Naive thymus-derived CD4-positive, alpha-beta T cell (primary cell): ENCODE measurements at regions not wholly inside any gene's neighbourhood (a gene's known extent, or its start where the extent isn't known, plus 50 kb on each side); places are given as distances from the start of the nearest gene placed in this dataset.

ENCODE experiments used
- ATAC-seq: fragments of 150-1000 bp; cut with Tn5 transposase; 2 replicates; pipeline ENCODE4 v1.10.0; 2021; ENCODE audit warnings: mild to moderate bottlenecking, moderate library complexity
- CTCF ChIA-PET: fragments of 350-600 bp; sonication (Branson Sonifier 250); formaldehyde crosslinking; loops from one replicate; lab custom pipeline; 2021; ENCODE audit warnings: antibody characterized with exemption; lab: Charles Lee
- POLR2A ChIA-PET: fragments of 350-600 bp; sonication (Branson Sonifier 250); formaldehyde crosslinking; loops from one replicate; lab custom pipeline; 2021; ENCODE audit warnings: antibody characterized with exemption, inconsistent platforms; lab: Charles Lee
- DNase-seq, 9 donors: peaks; one replicate each; pipeline versions ENCODE4 v3.0.0 to v3.0.0-alpha.2; 2020 to 2022; ENCODE audit warnings: mixed read lengths in 1 of 9
- H3K27ac ChIP-seq: one replicate; pipeline ENCODE4 v1.7.0; 2013; ENCODE audit warnings: mild to moderate bottlenecking, low read depth, low read length, moderate library complexity
- H3K27me3 ChIP-seq, 2 donors: one replicate each; pipeline ENCODE4 v1.7.0; 2013; ENCODE audit warnings: low read length in 2 of 2, mild to moderate bottlenecking in 2 of 2, moderate library complexity in 2 of 2; ENCODE audit not compliant: control insufficient read depth in 2 of 2, insufficient read depth in 2 of 2
- H3K36me3 ChIP-seq, 3 experiments: 1 replicate in 2 of 3; 2 replicates in 1 of 3; pipeline ENCODE4 v1.7.0; 2013; ENCODE audit warnings: low read length in 3 of 3, mild to moderate bottlenecking in 3 of 3, moderate library complexity in 1 of 3; ENCODE audit not compliant: insufficient read depth in 3 of 3, control insufficient read depth in 2 of 3
- H3K4me1 ChIP-seq, 2 donors: one replicate each; pipeline ENCODE4 v1.7.0; 2013; ENCODE audit warnings: low read length in 2 of 2, mild to moderate bottlenecking in 2 of 2, moderate library complexity in 1 of 2; ENCODE audit not compliant: control insufficient read depth in 2 of 2, insufficient read depth in 2 of 2
- H3K4me3 ChIP-seq: 2 replicates; pipeline ENCODE4 v1.7.0; 2013; ENCODE audit warnings: mild to moderate bottlenecking, low read length
- H3K9me3 ChIP-seq, 3 experiments: 1 replicate in 2 of 3; 2 replicates in 1 of 3; pipeline ENCODE4 v1.7.0; 2013; ENCODE audit warnings: low read length in 3 of 3; ENCODE audit not compliant: control insufficient read depth in 2 of 3
- H3K27ac Mint-ChIP-seq, 9 donors: one replicate each; pipeline ENCODE4 v1.8.0; 2020 to 2022; ENCODE audit warnings: mixed read lengths in 9 of 9, mild to moderate bottlenecking in 8 of 9, moderate library complexity in 5 of 9, inconsistent platforms in 2 of 9
- H3K27me3 Mint-ChIP-seq, 5 donors: one replicate each; pipeline ENCODE4 v1.8.0; 2021 to 2022; ENCODE audit warnings: mixed read lengths in 5 of 5, mild to moderate bottlenecking in 1 of 5
- H3K36me3 Mint-ChIP-seq, 5 donors: one replicate each; pipeline ENCODE4 v1.8.0; 2020 to 2022; ENCODE audit warnings: mixed read lengths in 5 of 5, mild to moderate bottlenecking in 3 of 5, inconsistent platforms in 1 of 5
- H3K4me1 Mint-ChIP-seq, 7 donors: one replicate each; pipeline ENCODE4 v1.8.0; 2020 to 2022; ENCODE audit warnings: mixed read lengths in 7 of 7, mild to moderate bottlenecking in 3 of 7, inconsistent platforms in 1 of 7
- H3K4me3 Mint-ChIP-seq, 10 donors: one replicate each; pipeline ENCODE4 v1.8.0; 2020 to 2022; ENCODE audit warnings: mild to moderate bottlenecking in 10 of 10, mixed read lengths in 10 of 10, moderate library complexity in 6 of 10, inconsistent platforms in 2 of 10
- H3K9me3 Mint-ChIP-seq, 11 donors: one replicate each; pipeline ENCODE4 v1.8.0; 2020 to 2022; ENCODE audit warnings: mixed read lengths in 11 of 11, mild to moderate bottlenecking in 4 of 11, inconsistent platforms in 1 of 11, moderate library complexity in 1 of 11
- intact Hi-C, 2 donors: fragments of 100-400 bp; cut with micrococcal nuclease; formaldehyde crosslinking; loops; one replicate each; pipeline ENCODE4 v1.15.1; 2023

- Mint-ChIP-seq H3K36me3 (no peaks in the 10 kb centered on the region), H3K4me1 (peaks cover 0 to 4% (median 0%) of the 10 kb centered on the region in 7 donors), H3K27me3 (no peaks in the 10 kb centered on the region), H3K9me3 (peaks cover 0 to 2% (median 0%) of the 10 kb centered on the region in 11 donors), H3K27ac (no peak overlapping the region), H3K4me3 (no peak overlapping the region)
- Histone ChIP-seq H3K27ac (no peak overlapping the region), H3K36me3 (no peaks in the 10 kb centered on the region), H3K4me1 (no peaks in the 10 kb centered on the region), H3K4me3 (no peak overlapping the region), H3K27me3 (no peaks in the 10 kb centered on the region), H3K9me3 (no peaks in the 10 kb centered on the region)
- DNase-seq (no peak), ATAC-seq (no peak)
- POLR2A ChIA-PET = no interaction called here
- intact Hi-C loops = no loop called here
- CTCF ChIA-PET = interaction anchor here (0.6 kb wide), 1 partner anchor 8 kb away, joined by 3 read pairs; no protein-coding TSS in a partner anchor
These were observed 164.1 kb upstream of the LRRN1 start for GRCh38 chr3:3635109-3635508.

GRCh38 chr3:3634326-3634725 is 164.9 kb upstream of the LRRN1 start:
- Histone ChIP-seq H3K27me3 (no peaks in the 10 kb centered on the region), H3K36me3 (no peaks in the 10 kb centered on the region), H3K4me1 (no peaks in the 10 kb centered on the region), H3K27ac (no peak overlapping the region), H3K9me3 (no peaks in the 10 kb centered on the region), H3K4me3 (no peak overlapping the region)
- no peak overlapping the region for H3K27ac Mint-ChIP-seq
- no peak overlapping the region for H3K4me3 Mint-ChIP-seq
- DNase-seq = no peak
- CTCF ChIA-PET = no interaction called here
- peaks cover 0 to 4% (median 0%) of the 10 kb centered on the region in 7 donors for H3K4me1 Mint-ChIP-seq
- no peaks in the 10 kb centered on the region for H3K36me3 Mint-ChIP-seq
- POLR2A ChIA-PET = no interaction called here
- intact Hi-C loops = no loop called here
- no peak for ATAC-seq
- peaks cover 0 to 2% (median 0%) of the 10 kb centered on the region in 11 donors for H3K9me3 Mint-ChIP-seq
- peaks cover 0 to 4% (median 0%) of the 10 kb centered on the region in 5 donors for H3K27me3 Mint-ChIP-seq

- Mint-ChIP-seq H3K27me3 (peaks cover 0 to 4% (median 0%) of the 10 kb centered on the region in 5 donors), H3K4me1 (peaks cover 0 to 4% (median 0%) of the 10 kb centered on the region in 7 donors), H3K9me3 (peaks cover 0 to 2% (median 0%) of the 10 kb centered on the region in 11 donors), H3K4me3 (no peak overlapping the region), H3K36me3 (no peaks in the 10 kb centered on the region), H3K27ac (no peak overlapping the region)
- no peak for ATAC-seq
- H3K27ac ChIP-seq = no peak overlapping the region
- H3K27me3 ChIP-seq = no peaks in the 10 kb centered on the region
- no peaks in the 10 kb centered on the region for H3K4me1 ChIP-seq
- no peaks in the 10 kb centered on the region for H3K9me3 ChIP-seq
- POLR2A ChIA-PET = no interaction called here
- H3K36me3 ChIP-seq = no peaks in the 10 kb centered on the region
- intact Hi-C loops = no loop called here
- H3K4me3 ChIP-seq = no peak overlapping the region
- CTCF ChIA-PET = no interaction called here
- DNase-seq = no peak
These were observed 165.5 kb upstream of the LRRN1 start for GRCh38 chr3:3633761-3634160.

- intact Hi-C loops = no loop called here
- no peaks in the 10 kb centered on the region for H3K4me1 ChIP-seq
- ChIA-PET CTCF (no interaction called here), POLR2A (no interaction called here)
- no peaks in the 10 kb centered on the region for H3K27me3 ChIP-seq
- H3K27ac ChIP-seq = no peak overlapping the region
- Mint-ChIP-seq H3K4me1 (peaks cover 0 to 3% (median 0%) of the 10 kb centered on the region in 7 donors), H3K27ac (no peak overlapping the region), H3K36me3 (no peaks in the 10 kb centered on the region), H3K27me3 (peaks cover 0 to 4% (median 0%) of the 10 kb centered on the region in 5 donors), H3K4me3 (no peak overlapping the region), H3K9me3 (peaks cover 0 to 2% (median 0%) of the 10 kb centered on the region in 11 donors)
- no peaks in the 10 kb centered on the region for H3K9me3 ChIP-seq
- no peak for DNase-seq
- no peaks in the 10 kb centered on the region for H3K36me3 ChIP-seq
- ATAC-seq = no peak
- H3K4me3 ChIP-seq = no peak overlapping the region
These were observed 166.8 kb upstream of the LRRN1 start for GRCh38 chr3:3632449-3632848.

- DNase-seq (no peak), ATAC-seq (no peak)
- Histone ChIP-seq H3K36me3 (no peaks in the 10 kb centered on the region), H3K4me3 (no peak overlapping the region), H3K27ac (no peak overlapping the region), H3K27me3 (no peaks in the 10 kb centered on the region), H3K9me3 (no peaks in the 10 kb centered on the region), H3K4me1 (no peaks in the 10 kb centered on the region)
- Mint-ChIP-seq H3K9me3 (peaks cover 0 to 2% (median 0%) of the 10 kb centered on the region in 11 donors), H3K27me3 (peaks cover 0 to 4% (median 0%) of the 10 kb centered on the region in 5 donors), H3K4me3 (no peak overlapping the region), H3K36me3 (no peaks in the 10 kb centered on the region), H3K27ac (peak overlapping the region in 1 of 9 donors; percentile 19), H3K4me1 (peaks cover 0 to 3% (median 0%) of the 10 kb centered on the region in 7 donors)
- intact Hi-C loops = no loop called here
- ChIA-PET POLR2A (interaction anchor here (0.6 kb wide), 1 partner anchor 10 kb away, joined by 3 read pairs; no protein-coding TSS in a partner anchor), CTCF (no interaction called here)
These were observed 168.1 kb upstream of the LRRN1 start for GRCh38 chr3:3631114-3631513.

GRCh38 chr3:3629911-3630310 is 169.3 kb upstream of the LRRN1 start:
- Mint-ChIP-seq H3K9me3 (peaks cover 0 to 2% (median 0%) of the 10 kb centered on the region in 11 donors), H3K27ac (no peak overlapping the region), H3K4me3 (no peak overlapping the region), H3K27me3 (peaks cover 0 to 4% (median 0%) of the 10 kb centered on the region in 5 donors), H3K36me3 (no peaks in the 10 kb centered on the region), H3K4me1 (peaks cover 0 to 3% (median 0%) of the 10 kb centered on the region in 7 donors)
- DNase-seq = no peak
- ATAC-seq = no peak
- ChIA-PET POLR2A (no interaction called here), CTCF (no interaction called here)
- no peaks in the 10 kb centered on the region for H3K9me3 ChIP-seq
- H3K27me3 ChIP-seq = no peaks in the 10 kb centered on the region
- no peak overlapping the region for H3K4me3 ChIP-seq
- H3K36me3 ChIP-seq = no peaks in the 10 kb centered on the region
- no peak overlapping the region for H3K27ac ChIP-seq
- intact Hi-C loops = no loop called here
- no peaks in the 10 kb centered on the region for H3K4me1 ChIP-seq

GRCh38 chr3:3628676-3629328 is 170.4 kb upstream of the LRRN1 start:
- Histone ChIP-seq H3K27ac (no peak overlapping the region), H3K27me3 (no peaks in the 10 kb centered on the region), H3K36me3 (no peaks in the 10 kb centered on the region), H3K9me3 (no peaks in the 10 kb centered on the region), H3K4me1 (no peaks in the 10 kb centered on the region), H3K4me3 (no peak overlapping the region)
- H3K27me3 Mint-ChIP-seq = peaks cover 0 to 4% (median 0%) of the 10 kb centered on the region in 5 donors
- H3K36me3 Mint-ChIP-seq = no peaks in the 10 kb centered on the region
- no peak for DNase-seq
- no peak for ATAC-seq
- peaks cover 0 to 3% (median 0%) of the 10 kb centered on the region in 7 donors for H3K4me1 Mint-ChIP-seq
- intact Hi-C loops = no loop called here
- H3K27ac Mint-ChIP-seq = no peak overlapping the region
- CTCF ChIA-PET = no interaction called here
- POLR2A ChIA-PET = no interaction called here
- H3K4me3 Mint-ChIP-seq = no peak overlapping the region
- peaks cover 0 to 2% (median 0%) of the 10 kb centered on the region in 11 donors for H3K9me3 Mint-ChIP-seq
